NCI-H526 (cell line): ENCODE measurements at regions not wholly inside any gene's neighbourhood (a gene's known extent, or its start where the extent isn't known, plus 50 kb on each side); places are given as distances from the start of the nearest gene placed in this dataset.

ENCODE experiments used
- DNase-seq, 2 experiments: peaks; one replicate each; lab custom pipeline; 2025; lab: John Stamatoyannopoulos, UW

GRCh38 chr2:15766303-15766861 is 174.0 kb upstream of the MYCN start:
- DNase-seq: no peak

DNA sequence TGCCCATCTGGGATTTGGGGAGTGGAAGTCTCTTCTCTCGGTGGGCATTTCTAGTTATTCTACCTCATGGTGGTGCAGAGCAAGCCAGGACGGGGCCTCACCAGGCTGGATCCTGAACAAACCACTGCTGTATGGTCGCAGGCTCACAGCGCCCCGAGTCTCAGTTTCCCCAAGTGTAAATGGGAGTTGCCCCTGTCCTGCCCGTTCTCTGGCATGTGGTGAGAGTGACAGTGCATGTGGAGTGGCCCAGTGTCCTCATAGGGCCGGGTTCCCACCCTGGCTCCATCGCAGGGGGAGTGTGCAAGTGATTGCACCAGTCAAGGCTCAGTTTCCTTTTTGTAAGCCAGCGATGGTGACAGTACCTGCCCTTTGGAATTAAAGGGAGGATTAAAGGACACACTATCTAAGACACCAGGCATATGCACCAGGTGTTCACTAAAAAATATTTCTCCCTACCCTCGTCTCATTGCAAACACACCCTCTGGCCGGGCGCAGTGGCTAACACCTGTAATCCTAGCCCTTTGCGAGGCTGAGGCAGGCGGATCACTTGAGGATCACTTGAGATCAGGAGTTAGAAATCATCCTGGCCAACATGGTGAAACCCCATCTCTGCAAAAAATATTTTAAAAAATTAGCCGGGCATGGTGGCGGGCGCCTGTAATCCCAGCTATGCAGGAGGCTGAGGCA is 173.3 kb upstream of the MYCN start:
- no peak for DNase-seq

DNA sequence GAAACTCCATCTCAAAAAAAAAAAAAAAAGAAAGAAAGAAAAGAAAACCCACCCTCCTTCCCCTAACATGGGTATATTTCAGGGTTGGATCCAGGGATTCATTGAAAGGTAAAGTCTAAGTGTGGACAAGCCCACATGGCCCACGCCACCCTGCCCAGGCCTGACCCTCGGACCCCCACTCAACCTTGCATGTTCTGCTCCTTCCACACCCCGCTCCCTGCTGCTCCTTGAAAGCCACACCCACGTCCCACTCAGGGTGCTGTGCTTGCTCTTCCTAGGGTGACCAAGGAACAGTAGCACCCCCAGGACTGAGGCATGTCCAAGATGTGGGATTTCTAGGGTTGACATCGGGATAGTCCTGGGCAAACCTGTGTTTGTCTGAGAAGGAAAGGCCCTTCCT is 172.7 kb upstream of the MYCN start:
- no peak for DNase-seq

DNA sequence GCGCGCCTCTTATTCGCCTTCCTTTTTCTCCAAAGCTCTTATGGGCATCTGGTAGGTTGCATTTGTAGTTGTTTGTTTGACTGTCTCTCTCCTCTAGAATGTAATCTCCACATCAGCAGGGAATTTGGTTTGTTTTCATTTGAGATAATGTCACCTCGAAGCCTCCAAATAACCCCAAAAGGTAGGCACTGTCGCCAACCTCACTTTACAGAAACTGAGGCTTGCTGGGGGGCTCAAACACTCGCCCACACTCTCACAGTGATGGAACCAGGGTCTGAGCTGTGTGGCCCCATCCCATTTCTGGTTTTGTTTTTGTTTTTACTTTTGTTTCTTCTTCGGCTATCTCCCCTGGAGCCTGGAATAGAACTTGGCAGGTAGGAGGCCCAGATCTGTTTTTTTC is 172.2 kb upstream of the MYCN start:
- no peak for DNase-seq

DNA sequence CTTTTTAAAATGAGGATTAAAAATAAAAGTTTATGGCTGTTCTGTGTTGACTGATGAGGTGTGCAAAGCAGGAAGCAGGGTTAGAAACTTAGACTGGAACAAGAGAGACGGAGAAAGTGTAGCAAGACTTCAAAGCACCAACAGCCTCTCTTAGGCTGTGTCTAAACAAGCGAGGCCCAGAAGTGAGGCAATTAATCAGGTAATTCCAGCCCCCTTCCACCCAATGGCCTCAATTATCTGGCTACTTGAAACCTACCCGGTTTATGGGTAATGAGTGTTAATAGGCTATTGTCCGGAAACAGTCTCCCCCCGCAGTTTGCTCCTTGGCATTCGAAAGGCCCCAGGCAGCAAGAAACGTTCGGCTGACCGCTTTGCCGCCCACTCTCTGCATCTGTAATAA is 171.7 kb upstream of the MYCN start:
- DNase-seq: no peak

GRCh38 chr2:15769235-15769634 is 171.1 kb upstream of the MYCN start:
- no peak for DNase-seq

- DNase-seq: peak in 1 of 2 experiments; percentile 92
Observed at GRCh38 chr2:15769676-15770547, 170.4 kb upstream of the MYCN start.

DNA sequence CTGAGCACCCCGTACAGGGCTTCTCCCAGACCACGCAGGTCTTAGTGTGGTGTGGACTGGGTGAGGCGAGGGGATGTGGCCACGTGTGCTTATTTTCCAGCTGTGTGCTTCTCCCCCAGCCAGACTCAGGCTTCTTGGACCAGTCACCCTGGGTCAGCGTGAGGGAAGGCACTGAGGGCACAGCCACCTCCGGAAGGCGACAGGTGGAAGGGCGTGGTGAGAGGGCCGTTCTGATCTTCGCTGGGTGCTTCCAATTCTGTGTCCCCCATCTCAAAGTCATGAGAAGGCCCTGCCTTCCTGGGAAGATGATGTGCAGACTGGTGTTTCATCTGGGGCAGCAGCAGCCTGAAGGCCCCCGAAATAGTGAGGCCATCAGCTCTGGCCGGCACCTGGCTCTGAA is 169.7 kb upstream of the MYCN start:
- DNase-seq: no peak

GRCh38 chr2:15771124-15771523 is 169.2 kb upstream of the MYCN start:
- DNase-seq: no peak

DNA sequence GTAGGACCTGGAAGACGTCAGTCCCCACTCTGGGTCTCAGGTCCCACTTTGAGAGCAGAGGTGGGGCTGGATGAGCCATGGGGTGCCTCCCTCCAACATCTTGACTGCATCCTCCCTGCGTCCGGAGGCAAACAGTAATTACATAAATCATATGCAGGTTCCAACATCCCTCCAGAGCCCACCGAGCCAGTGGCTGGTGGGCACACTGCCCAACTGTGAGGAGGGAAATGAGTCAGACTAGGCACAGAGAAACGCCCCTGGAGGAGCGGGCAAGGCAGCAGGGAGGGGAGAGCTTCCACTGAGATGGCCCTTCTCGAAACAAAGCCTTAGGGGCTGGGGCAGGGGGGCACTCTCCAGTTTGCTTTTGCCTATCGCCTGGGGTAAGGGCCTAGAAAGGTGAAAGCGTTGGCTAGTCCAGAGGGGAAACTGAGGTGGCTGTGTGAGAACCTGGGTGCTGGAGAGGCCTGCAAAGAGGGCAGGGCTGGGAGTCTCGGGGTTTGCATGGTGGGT is 168.2 kb upstream of the MYCN start:
- no peak for DNase-seq

DNA sequence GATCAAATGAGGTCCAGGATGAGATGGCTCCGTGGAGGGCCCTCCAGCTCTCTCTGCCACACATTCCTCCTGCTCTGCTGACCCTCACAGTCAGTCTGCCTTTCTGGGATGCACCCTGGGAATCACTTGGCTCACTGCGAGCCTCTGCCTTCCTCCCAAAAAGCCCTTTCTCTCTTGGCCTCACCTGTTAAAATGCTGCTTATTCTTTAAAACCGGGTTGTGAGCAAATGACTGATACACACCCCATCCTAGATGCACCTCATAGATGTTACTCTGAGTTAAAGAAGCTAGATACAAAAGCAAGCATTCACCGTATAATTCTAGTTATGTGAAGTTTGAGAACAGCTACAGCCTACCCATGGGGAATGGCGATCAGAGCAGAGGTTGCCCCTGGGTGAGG is 167.7 kb upstream of the MYCN start:
- DNase-seq: no peak

- DNase-seq: no peak
Observed at GRCh38 chr2:15773204-15773603, 167.1 kb upstream of the MYCN start.

DNA sequence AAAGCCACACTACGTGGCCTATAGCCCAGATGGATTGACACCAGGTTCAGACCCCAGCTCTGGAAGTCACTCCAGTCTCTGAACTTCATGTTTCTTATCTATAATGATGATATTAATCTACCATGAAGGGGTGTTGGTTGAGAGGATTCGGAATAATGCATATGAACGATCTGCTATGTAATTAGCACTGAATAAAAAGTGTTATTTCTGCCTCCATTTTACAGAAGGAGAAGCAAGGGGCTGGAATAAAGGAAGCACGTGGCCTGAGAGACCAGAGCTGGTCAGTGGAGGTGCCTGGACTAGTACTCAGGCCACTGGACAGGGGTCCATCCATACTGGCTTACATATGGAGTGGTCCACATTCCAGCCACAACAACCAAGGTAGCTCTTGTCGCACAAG is 166.5 kb upstream of the MYCN start:
- no peak for DNase-seq

DNA sequence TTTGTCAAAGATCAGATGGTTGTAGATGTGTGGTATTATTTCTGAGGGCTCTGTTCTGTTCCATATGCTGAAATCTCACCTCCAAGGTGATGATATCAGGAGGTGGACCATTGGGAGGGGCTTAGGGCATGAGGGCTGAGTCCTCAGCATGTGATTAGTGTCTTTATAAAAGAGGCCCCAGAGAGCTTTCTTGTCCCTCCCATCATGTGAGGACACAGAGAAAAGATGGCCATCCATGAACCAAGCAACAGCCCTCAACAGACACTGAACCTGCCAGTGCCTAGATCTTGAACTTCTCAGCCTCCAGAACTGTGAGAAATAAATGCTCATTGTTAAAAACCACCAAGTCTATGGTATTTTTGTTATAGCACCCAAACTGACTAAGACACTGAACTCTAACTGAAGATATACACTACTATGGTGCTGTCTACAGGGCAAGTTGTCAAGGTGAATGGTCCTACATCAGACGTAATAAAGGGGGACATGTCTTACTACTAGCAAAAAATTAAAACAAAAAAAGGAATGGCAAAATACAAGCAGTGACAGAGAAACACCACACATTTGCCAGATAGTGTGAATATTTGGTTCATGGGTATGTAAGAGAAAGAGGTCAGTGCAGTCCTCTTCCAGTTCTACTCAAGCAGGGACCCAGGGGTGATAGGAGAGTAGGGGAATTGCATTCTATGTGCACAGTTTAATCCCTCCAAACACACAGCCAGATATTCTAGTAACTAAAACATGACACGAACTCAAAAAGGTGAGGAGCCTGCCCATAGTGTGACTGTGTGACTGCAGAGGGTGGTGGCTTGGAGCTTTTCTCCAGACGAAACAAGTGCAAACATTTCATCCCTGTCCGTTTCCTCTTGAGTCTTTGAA is 164.4 kb upstream of the MYCN start:
- DNase-seq: no peak

GRCh38 chr2:15776629-15776919 is 163.8 kb upstream of the MYCN start:
- no peak for DNase-seq

DNA sequence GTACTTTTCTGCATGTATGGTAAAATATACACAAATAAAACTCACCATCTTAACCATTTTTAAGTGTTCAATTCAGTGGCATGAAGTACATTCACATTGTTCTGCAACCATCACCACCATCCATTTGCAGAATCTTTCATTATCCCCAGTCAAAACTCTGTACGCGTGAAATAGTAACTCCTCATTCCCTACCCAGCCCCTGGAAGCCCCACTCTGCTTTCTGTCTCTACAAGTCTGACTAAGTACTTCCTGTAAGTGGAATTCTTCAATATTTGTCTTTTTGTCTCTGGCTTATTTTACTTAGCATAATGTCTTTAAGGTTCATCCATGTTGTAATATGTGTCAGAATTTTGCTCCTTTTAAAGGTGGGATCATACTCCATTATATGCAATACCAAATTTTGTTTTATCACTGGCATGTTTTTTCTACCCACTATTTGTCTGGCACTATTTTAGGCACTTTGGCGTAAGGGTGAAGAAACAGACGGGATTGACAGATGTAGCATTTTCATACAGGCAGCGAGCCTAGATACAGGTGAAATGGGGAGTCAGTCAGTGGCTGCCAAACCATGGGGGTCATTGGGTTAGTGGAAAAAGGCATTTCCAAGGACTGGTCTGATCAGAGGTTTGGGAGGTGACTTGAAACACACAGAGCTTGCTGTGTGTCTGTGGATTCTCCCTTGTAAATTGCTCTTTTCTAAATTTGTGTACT is 163.2 kb upstream of the MYCN start:
- no peak for DNase-seq

- no peak for DNase-seq
Observed at GRCh38 chr2:15777795-15778371, 162.5 kb upstream of the MYCN start.

DNA sequence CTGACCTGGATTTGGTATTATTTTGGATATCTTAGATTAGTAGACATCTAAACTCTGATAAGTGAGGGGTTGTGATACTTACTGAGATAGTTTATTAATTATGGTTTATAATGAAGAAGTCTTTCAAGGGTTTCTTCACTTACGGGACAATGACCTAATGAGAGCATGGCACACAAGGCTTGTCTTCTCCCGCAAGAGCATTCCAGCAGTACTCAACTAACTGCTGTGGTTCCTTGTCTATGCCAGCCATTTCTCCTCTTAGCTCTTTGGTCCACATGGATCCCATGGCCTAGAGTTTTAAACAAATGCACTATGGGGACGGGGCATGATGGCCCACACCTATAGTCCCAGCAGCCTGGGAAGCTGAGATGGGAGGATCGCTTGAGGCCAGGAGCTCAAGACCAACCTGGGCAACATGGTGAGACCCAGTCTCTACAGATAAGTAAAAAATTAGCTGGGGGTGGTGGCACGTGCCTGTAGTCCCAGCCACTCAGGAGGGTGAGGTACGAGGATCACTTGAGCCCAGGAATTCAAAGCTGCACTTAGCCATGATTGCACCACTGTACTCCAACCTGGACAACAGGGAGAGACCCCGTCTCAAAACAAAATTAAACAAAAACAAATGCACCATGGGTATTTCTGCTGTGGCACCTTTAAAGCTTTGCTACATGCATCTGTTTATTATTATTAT is 161.7 kb upstream of the MYCN start:
- DNase-seq: no peak

GRCh38 chr2:15779381-15780041 is 160.8 kb upstream of the MYCN start:
- DNase-seq: no peak

- DNase-seq: peak; percentile 99 to 100
Observed at GRCh38 chr2:15780234-15780633, 160.1 kb upstream of the MYCN start.
